K562 (cell line): ENCODE measurements at regions not wholly inside any gene's neighbourhood (a gene's known extent, or its start where the extent isn't known, plus 50 kb on each side); places are given as distances from the start of the nearest gene placed in this dataset.

Source experiments
- BRF1 ChIP-seq: IDR thresholded peaks from 3 replicates; pipeline ENCODE4 v1.6.1; 2011; ENCODE audit warnings: borderline replicate concordance, mild to moderate bottlenecking; ENCODE audit not compliant: insufficient read length; ENCODE audit errors: extremely low read depth
- CAMTA2 ChIP-seq: fragments of 250-450 bp; sonication (Bioruptor Pico); conservative IDR thresholded peaks from 2 replicates; pipeline ENCODE4 v1.5.1; 2022
- CBFB ChIP-seq: sonication (generic); formaldehyde crosslinking; IDR thresholded peaks from 2 replicates; pipeline ENCODE4 v1.4.0; 2020; ENCODE audit warnings: mild to moderate bottlenecking, missing genetic modification reagents
- CHAMP1 ChIP-seq: fragments of 450-650 bp; IDR thresholded peaks from 2 replicates; pipeline ENCODE4 v1.6.1; 2016; ENCODE audit warnings: mild to moderate bottlenecking
- DIDO1 ChIP-seq: fragments of 450-650 bp; IDR thresholded peaks from 2 replicates; pipeline ENCODE4 v1.6.1; 2016; ENCODE audit warnings: low read depth, missing biosample characterization, missing genetic modification characterization
- DPF2 ChIP-seq: fragments of 450-650 bp; IDR thresholded peaks from 2 replicates; pipeline ENCODE4 v1.6.1; 2016
- HDAC1 ChIP-seq, 2 experiments: fragments of 450-650 bp; IDR thresholded peaks; 2 replicates each; pipeline ENCODE4 v1.6.1; 2016 to 2017; ENCODE audit warnings: inconsistent platforms in 1 of 2, mild to moderate bottlenecking in 1 of 2, moderate library complexity in 1 of 2
- SP1 ChIP-seq: sonication (generic); formaldehyde crosslinking; IDR thresholded peaks from 2 replicates; pipeline ENCODE4 v1.8.1; 2022; ENCODE audit warnings: mild to moderate bottlenecking, missing genetic modification reagents
- TAF15 ChIP-seq: fragments of 200-400 bp; formaldehyde crosslinking; IDR thresholded peaks from 2 replicates; pipeline ENCODE4 v1.6.1; 2017; ENCODE audit warnings: mild to moderate bottlenecking, low read depth, low read length, moderate library complexity
- TBL1XR1 ChIP-seq, 2 experiments: IDR thresholded peaks; 2 replicates each; pipeline ENCODE4 v1.6.1; 2012; ENCODE audit warnings: improper control_type of control experiment in 2 of 2, low read length in 2 of 2, mild to moderate bottlenecking in 1 of 2
- ZNF253 ChIP-seq: fragments of 250-450 bp; sonication (Bioruptor Pico); conservative IDR thresholded peaks from 2 replicates; pipeline ENCODE4 v1.6.1; 2021; ENCODE audit warnings: mild to moderate bottlenecking
- ZNF592 ChIP-seq: fragments of 450-650 bp; IDR thresholded peaks from 2 replicates; pipeline ENCODE4 v1.6.1; 2017; ENCODE audit warnings: antibody characterized with exemption, mild to moderate bottlenecking
- ZNF707 ChIP-seq: fragments of 250-450 bp; sonication (Bioruptor Pico); conservative IDR thresholded peaks from 2 replicates; pipeline ENCODE4 v1.8.0; 2022; ENCODE audit warnings: inconsistent platforms, mild to moderate bottlenecking, moderate library complexity

DNA sequence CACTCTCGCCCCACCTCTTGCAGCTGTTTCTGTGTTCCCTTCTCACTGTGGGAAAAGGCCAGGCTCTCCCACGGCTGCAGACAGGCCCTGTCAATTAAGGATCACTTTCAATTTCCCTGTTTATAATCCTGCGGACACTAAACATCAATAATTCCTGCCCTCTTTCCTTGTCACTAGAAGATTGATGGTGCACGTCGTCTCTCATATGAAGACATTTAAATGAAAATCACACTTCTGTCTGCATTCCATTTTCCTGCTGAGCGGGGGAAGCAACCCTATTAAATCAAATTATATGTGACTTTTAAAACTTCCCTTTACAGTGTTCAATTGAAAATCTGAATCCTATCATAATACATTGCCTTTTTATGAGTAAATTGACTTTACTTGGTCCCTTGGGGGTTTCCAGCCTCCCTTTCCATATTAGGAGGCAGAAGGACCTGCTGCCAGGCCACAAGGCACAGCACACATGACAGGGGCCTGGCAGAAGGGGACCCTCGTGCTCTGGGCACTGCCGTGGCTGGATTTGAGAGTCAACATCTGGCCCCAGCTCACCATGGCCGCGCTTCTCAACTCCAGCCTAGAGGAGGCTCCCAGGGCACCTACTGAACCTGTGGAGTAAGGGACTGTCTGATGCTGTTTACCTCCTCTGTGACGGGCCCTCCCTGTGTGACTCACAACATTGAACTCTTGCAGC is 311.0 kb upstream of the IRX4 start:
- TF ChIP-seq DIDO1 (tag) (no peak), SP1 (CRISPR knock-in tag) (no peak), ZNF253 (CRISPR knock-in tag) (no peak), CHAMP1 (no peak), CBFB (no peak), TAF15 (no peak), TBL1XR1 (IDR thresholded peaks at IDR 0.05; ENCODE audit: low read length in 2 of 2) (no peak), ZNF707 (CRISPR knock-in tag) (no peak), ZNF592 (no peak), DPF2 (no peak), BRF1 (no peak), HDAC1 (IDR thresholded peaks at IDR 0.05) (no peak), CAMTA2 (CRISPR knock-in tag) (no peak)
